Amygdala (tissue), 56 donors: ENCODE measurements at regions not wholly inside any gene's neighbourhood (a gene's known extent, or its start where the extent isn't known, plus 50 kb on each side); places are given as distances from the start of the nearest gene placed in this dataset.
"Not testable (repeated sequence)": the region's sequence is repeated elsewhere in the genome, so short reads cannot be mapped to it uniquely, and the experiment has no call there.

Experiments
- DNase-seq, 56 donors: peaks; one replicate each; lab custom pipeline; 2025; lab: John Stamatoyannopoulos, UW

- DNase-seq: no peak
Observed at GRCh38 chr4:162767083-162767482, 399.6 kb downstream of the NAF1 start.

GRCh38 chr4:162761965-162762364 lies 404.7 kb downstream of the NAF1 start:
- no peak for DNase-seq

DNA sequence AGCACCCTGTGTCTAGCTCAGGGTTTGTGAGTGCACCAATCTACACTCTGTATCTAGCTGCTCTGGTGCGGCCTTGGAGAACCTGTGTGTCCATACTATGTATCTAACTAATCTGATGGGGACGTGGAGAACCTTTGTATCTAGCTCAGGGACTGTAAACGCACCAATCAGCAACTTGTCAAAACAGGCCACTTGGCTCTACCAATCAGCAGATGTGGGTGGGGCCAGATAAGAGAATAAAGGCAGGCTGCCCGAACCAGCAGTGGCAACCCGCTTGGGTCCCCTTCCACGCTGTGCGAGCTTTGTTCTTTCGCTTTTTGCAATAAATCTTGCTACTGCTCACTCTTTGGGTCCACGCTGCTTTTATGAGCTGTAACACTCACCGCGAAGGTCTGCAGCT lies 426.5 kb downstream of the NAF1 start:
- DNase-seq: not testable (repeated sequence)

DNA sequence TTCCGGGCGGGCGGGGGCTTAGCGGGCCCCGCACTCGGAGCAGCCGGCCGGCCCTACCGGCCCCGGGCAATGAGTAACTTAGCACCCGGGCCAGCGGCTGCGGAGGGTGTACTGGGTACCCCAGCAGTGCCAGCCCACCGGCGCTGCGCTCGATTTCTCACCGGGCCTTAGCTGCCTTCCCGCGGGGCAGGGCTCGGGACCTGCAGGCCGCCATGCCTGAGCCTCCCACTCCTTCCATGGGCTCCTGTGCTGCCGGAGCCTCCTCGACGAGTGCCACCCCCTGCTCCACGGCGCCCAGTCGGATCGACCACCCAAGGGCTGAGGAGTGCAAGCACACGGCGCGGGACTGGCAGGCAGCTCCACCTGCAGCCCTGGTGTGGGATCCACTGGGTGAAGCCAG lies 427.1 kb downstream of the NAF1 start:
- DNase-seq: not testable (repeated sequence)

DNA sequence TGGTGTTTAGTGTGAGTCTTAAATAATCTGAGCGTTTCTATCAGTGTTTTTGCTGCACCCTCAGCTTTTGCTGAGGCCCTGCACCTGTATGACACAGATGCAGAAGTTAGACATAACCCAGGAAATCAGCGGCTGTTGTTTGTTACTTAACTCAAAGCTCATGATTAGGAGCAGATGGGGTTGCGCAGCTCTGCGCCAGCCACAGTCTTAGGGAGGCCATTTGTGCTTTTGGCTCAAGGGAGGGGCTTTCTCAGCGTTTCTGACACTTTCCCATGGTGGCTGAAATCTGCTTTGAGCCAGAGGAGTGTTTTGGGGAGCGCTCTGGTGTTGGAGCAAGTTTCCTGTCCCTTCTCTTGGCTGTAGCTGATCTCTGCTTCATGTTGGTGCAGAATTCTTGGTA lies 433.8 kb downstream of the NAF1 start:
- DNase-seq: no peak

GRCh38 chr4:162727766-162728165 lies 438.9 kb downstream of the NAF1 start:
- DNase-seq: no peak

DNA sequence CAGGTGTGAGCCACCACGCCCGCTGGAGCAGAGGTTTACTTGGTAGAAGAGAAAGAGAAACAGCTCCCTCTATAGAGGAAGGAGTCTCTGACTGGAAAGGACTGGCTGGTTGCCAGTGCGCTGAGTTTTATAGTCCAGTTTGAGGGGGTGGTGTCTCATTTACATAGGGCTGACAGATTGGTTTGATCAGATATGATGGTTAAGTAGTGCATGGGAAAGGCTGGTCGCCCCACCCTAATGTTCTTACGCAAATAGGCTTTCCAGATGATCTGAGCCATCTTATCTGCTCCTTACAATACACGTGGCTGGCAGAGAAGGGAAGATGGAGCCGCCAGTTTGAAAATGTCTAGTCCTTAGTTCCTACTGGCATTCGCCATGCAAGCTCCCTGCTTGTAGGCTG lies 439.5 kb downstream of the NAF1 start:
- no peak for DNase-seq

DNA sequence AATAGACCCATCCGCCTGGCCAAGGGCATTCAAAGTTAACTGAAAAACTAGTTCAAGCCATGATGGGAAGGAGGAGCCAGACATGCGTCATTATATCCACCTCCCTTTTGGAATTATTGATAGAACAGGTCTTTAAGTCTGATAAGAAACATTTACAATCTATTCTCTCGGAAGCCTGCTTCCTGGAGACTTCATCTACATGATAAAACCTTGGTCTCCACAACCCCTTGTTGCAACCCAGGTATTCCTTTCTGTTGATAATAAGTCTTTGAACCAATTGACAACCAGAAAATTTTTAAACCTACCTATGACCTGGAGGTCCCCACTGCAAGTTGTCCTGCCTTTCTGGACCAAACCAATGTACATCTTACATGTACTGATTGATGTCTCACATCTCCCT lies 451.3 kb downstream of the NAF1 start:
- no peak for DNase-seq

GRCh38 chr4:162707962-162708361 lies 458.7 kb downstream of the NAF1 start:
- DNase-seq: no peak

GRCh38 chr4:162706632-162707031 lies 460.1 kb downstream of the NAF1 start:
- no peak for DNase-seq

DNA sequence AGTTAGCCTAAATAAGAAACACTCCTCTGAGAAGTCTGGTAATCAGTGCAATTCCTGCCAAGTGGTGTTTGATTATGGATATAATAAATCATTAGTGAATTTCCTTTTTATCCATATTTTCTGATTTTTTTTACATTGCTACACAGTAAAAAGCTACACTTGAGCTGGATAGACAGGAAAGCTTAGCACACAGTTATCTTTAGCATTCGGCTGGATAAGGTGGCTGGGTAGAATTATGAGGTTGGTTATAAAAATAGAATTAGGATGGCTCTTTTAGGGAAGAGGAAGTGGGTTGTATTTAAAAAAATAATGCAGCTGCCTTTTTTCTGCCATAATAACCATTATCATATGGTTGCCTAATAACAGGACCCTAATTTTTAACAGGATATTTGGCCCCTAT lies 460.6 kb downstream of the NAF1 start:
- no peak for DNase-seq

DNA sequence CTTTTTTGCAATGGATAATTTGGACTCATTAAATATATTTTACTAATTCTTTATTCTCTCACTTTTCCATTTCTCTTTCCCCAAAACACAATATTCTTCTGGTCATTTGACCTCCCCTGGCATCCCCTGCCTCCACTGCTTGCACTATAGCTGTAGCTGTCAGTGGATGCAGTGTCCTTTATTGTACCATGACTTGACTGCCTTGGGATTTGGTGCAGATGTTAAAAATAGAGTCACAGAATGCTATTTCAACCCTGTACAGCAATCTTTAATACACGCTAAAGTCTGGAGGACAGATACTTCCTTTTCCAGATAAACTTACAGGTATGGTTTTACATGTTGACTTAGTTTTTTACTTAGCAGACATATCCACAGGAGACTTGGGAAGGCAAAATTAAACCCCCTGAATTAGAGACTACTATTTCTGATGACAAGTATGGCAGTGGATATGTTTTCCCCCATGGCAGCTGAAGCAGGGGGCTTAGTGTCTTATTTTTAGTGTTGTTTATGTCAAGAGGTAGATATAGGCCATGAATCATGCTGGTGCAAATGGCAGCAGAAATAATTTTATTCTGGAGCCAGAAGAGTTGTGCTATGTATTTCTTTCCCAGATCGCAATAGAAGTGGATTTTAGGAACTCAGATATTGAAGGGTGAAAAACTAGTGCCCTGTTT lies 461.4 kb downstream of the NAF1 start:
- no peak for DNase-seq

- DNase-seq: no peak
Observed at GRCh38 chr4:162700815-162701361, 465.8 kb downstream of the NAF1 start.

GRCh38 chr4:162700358-162700757 lies 466.3 kb downstream of the NAF1 start:
- no peak for DNase-seq

DNA sequence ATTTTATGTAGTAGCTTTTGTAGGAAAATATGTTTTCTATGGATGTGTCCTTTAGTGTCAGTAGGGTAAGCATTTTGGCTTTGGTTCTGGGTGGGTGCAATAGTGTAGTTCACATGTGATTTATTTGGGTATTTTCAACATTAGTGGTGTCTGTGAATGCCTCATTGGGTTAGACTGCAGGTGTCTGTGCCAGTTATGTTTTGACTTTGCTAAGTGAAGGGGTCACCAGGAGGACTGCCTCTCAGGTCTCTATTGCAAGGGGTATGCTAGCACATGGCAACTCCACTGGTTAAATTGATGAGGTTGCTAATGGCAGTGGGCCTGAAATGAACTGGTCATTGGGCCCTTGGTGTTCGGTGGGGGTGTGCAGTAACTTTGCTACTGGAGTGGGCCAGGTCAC lies 467.1 kb downstream of the NAF1 start:
- no peak for DNase-seq

GRCh38 chr4:162685410-162685809 lies 481.3 kb downstream of the NAF1 start:
- DNase-seq: no peak

- DNase-seq: no peak
Observed at GRCh38 chr4:162684998-162685397, 481.7 kb downstream of the NAF1 start.

DNA sequence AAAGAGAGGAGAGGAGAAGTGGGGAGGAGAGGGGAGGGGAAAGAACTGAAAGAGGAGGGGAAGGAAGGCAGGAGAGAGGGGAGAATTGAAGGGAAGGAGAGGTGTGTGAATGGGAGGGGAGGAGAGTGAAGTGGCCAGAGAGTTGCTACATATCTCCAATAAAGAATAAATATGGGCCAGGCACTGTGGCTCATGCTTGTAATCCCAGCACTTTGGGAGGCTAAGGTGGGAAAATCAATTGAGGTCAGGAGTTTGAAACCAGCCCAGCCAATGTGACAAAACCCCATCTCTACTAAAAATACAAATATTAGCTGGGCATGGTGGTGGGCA lies 482.4 kb downstream of the NAF1 start:
- no peak for DNase-seq

DNA sequence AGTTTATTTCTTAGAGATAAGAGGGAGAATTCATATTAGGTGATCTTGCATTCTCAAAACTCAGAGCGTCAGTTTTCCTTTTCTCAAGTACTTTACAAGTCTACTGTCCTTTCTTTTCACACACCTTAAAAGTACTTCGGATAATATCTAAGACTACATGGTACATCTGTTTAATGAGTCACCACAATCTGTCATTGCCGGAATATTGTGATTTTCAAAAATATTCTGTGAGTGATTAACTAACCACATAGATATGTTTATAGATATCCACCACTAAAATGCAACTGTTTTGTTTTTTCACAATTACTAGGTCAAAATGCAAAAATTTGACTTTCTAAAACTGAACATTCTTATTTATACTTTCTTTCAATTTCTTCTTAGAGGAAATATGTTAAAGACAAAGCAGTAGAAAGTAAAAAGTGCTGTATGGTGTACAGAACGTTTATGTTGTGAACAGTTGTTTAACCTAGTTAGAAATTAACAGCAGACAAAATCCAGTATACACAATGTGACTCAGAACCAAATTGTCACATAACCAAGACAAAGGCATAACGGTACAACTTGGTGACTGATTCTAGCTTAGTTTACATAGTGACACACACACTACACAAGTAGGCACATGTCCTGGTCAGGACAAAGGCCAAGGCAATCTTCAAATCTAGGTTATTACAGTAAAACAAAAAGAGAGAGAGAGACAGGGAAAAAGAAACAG lies 482.9 kb downstream of the NAF1 start:
- DNase-seq: no peak

GRCh38 chr4:162682651-162683050 lies 484.0 kb downstream of the NAF1 start:
- no peak for DNase-seq

DNA sequence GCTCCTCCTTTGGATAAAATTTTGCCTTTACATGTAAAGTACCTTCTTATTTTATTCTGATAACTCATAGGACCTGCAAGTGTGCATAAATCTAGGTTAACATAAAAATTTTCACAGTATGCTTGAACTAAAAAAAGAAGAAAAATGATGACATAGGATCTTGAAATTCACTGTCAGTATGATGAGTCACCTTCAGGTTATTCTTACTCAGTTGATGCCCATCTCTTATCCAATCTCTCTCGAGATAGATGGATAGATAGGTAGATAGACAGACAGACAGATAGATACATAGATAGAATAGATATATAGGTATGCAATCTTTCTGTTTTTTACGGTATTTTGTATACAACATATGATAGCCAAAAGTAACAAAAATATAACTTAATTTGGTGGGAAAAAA lies 485.5 kb downstream of the NAF1 start:
- no peak for DNase-seq

DNA sequence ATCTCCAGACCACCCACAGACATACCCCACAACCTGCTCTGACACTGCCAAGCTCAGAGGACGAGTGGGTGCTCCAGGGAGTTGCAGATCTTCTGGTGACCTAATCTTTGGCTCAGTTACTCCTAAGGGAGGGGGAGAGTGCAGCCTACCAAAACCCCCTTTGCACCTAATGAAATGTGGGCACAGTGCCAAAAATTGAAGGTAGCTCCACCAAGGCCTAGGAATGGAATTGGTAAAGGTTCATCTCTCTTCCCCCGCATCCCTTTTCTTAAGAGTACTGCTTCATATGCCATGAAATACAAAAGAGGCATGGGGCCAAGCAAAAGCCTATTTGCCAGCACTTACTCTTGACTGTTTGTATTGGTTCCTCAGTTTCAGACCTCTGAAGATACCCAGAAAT lies 491.0 kb downstream of the NAF1 start:
- DNase-seq: no peak
